Mesothelial cell of epicardium (in vitro differentiated cells): ENCODE measurements at regions not wholly inside any gene's neighbourhood (a gene's known extent, or its start where the extent isn't known, plus 50 kb on each side); places are given as distances from the start of the nearest gene placed in this dataset.

ENCODE experiments used
- DNase-seq, 2 experiments: peaks; one replicate each; pipeline ENCODE4 v3.0.0; 2021; ENCODE audit warnings: low spot score in 2 of 2; ENCODE audit not compliant: unreplicated experiment in 2 of 2
- H3K27ac Mint-ChIP-seq: 2 replicates; pipeline ENCODE4 v1.8.0; 2021; ENCODE audit warnings: mixed read lengths
- H3K27me3 Mint-ChIP-seq: 2 replicates; pipeline ENCODE4 v1.8.0; 2021; ENCODE audit warnings: low read depth, mixed read lengths
- H3K36me3 Mint-ChIP-seq: 2 replicates; pipeline ENCODE4 v1.8.0; 2021; ENCODE audit warnings: mixed read lengths
- H3K4me1 Mint-ChIP-seq: 2 replicates; pipeline ENCODE4 v1.8.0; 2021; ENCODE audit warnings: mixed read lengths
- H3K4me3 Mint-ChIP-seq: 2 replicates; pipeline ENCODE4 v1.8.0; 2021; ENCODE audit warnings: mild to moderate bottlenecking, moderate library complexity, mixed read lengths
- H3K9me3 Mint-ChIP-seq: 2 replicates; pipeline ENCODE4 v1.8.0; 2021; ENCODE audit warnings: mixed read lengths
- TF ChIP-seq, protein P1 (sequence below): fragments of 200-600 bp; sonication (generic); IDR thresholded peaks from one replicate; pipeline ENCODE4 v1.5.0; 2021; ENCODE audit warnings: antibody characterized with exemption; ENCODE audit not compliant: unreplicated experiment

DNA sequence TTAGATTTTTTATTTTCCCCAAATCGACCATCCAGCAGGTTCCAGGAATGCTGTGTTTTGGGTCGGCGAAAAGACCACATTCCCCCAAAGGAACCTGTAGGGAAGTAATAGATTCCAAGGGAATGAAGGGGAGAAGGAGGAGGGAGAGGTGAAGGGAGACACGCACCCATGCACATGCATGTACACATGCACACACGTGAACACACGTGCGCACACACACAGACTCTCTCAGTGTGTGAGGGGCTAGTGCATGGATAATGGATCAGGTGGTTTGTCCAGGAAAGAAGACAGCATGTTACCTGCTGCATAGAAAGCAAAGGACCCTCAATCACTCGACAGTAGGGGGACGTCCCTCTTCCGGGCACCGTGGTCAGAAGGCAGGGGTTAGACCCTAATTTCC, 52.4 kb upstream of the PDE10A start:
- Mint-ChIP-seq H3K9me3 (no peaks in the 10 kb centered on the region), H3K27ac (no peak overlapping the region), H3K4me1 (peaks cover 11% of the 10 kb centered on the region), H3K4me3 (no peak overlapping the region), H3K36me3 (no peaks in the 10 kb centered on the region), H3K27me3 (peaks cover 24% of the 10 kb centered on the region)
- TF ChIP-seq, protein P1, sequence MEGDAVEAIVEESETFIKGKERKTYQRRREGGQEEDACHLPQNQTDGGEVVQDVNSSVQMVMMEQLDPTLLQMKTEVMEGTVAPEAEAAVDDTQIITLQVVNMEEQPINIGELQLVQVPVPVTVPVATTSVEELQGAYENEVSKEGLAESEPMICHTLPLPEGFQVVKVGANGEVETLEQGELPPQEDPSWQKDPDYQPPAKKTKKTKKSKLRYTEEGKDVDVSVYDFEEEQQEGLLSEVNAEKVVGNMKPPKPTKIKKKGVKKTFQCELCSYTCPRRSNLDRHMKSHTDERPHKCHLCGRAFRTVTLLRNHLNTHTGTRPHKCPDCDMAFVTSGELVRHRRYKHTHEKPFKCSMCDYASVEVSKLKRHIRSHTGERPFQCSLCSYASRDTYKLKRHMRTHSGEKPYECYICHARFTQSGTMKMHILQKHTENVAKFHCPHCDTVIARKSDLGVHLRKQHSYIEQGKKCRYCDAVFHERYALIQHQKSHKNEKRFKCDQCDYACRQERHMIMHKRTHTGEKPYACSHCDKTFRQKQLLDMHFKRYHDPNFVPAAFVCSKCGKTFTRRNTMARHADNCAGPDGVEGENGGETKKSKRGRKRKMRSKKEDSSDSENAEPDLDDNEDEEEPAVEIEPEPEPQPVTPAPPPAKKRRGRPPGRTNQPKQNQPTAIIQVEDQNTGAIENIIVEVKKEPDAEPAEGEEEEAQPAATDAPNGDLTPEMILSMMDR: no peak
- no peak for DNase-seq

DNA sequence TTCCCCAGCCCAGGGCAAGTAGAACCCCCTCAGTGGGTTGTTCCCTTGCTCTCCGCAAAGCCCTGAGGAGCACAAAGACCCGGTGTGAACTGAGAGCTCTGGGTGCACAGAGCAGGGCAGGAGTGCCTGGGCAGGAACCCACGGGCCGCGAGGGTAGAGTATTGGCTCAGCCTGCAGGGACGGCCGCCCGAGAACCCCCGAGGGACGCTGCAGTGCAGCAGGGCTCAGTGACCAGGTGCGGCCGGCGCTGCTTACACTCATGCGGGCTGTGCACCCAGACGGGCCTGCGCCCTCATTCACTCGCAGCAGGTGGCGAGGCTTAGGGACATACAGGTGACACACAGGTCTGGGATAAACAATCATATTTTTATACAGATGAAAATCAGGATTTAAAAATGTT, 51.9 kb upstream of the PDE10A start:
- peaks cover 25% of the 10 kb centered on the region for H3K27me3 Mint-ChIP-seq
- no peak overlapping the region for H3K27ac Mint-ChIP-seq
- TF ChIP-seq, protein P1: no peak
- peaks cover 11% of the 10 kb centered on the region for H3K4me1 Mint-ChIP-seq
- no peak overlapping the region for H3K4me3 Mint-ChIP-seq
- peaks cover 1% of the 10 kb centered on the region for H3K9me3 Mint-ChIP-seq
- H3K36me3 Mint-ChIP-seq: no peaks in the 10 kb centered on the region
- no peak for DNase-seq

DNA sequence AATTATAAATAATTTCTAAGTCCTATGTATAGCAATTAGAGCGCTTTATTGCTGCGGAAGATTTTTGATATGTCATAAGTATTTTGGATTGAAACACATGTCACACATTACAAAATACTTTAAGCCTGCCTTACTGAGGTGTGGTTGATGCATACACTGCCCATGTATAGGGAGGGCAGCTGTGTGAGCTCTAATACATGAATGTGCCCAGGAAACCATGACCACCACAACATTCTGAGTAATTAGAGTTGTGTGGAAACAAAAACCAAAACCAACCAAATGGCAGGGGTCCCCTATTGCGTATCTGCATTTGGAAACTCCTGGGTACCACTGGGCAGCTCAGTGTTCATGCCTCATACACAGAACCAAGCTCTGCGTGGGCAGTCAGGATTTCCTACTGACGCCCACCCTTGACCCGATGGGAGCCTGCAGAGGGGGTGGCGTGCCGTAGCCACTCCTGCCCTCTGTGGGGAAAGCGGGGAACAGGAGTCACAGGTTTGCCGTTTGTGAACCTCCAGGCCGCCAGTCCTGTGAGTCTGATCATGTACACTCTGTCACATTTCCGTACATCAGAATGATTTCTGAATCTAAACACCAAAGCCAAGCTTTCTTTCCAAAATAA, 50.9 kb upstream of the PDE10A start:
- Mint-ChIP-seq H3K27me3 (peaks cover 20% of the 10 kb centered on the region), H3K9me3 (peaks cover 5% of the 10 kb centered on the region), H3K4me1 (peaks cover 11% of the 10 kb centered on the region), H3K27ac (no peak overlapping the region), H3K4me3 (no peak overlapping the region), H3K36me3 (no peaks in the 10 kb centered on the region)
- TF ChIP-seq, protein P1: no peak
- DNase-seq: no peak
